ENCODE measurements at regions not wholly inside any gene's neighbourhood (a gene's known extent, or its start where the extent isn't known, plus 50 kb on each side); places are given as distances from the start of the nearest gene placed in this dataset.

DNA sequence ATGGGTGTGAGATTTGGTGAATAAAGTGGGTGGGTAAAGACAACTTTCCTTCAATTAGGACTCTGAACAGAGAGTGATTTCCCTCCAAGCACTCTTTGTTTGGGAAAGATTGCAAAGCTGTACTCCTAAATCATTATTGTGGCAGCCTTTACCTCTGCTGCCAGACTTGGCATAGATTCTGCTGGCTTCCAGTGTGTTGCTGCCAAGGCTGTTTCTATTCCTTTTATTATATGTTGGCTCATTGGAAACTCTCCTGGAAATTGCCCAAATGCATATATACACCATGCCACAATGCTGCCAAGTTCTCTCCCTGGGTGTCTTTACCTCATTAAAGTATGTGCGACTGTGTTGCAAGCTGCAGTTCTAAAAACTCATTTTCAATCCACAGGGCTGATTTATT is 668.0 kb downstream of the MRPL39 start:
- Histone ChIP-seq H3K27me3 (ENCODE audit: control insufficient read depth in 2 of 2, insufficient read depth in 2 of 2, low read length in 2 of 2) (no peaks in the 10 kb centered on the region), H3K4me1 (ENCODE audit: control insufficient read depth, extremely low read depth, insufficient read depth, low read length) (no peaks in the 10 kb centered on the region), H3K9me1 (replicated peaks; ENCODE audit: control insufficient read depth, extremely low read depth, insufficient read depth, low read length) (no peaks in the 10 kb centered on the region), H3K79me2 (ENCODE audit: control insufficient read depth, insufficient read depth, low read length) (no peaks in the 10 kb centered on the region), H3K4me2 (ENCODE audit: insufficient read depth, low read length) (no peak overlapping the region), H3K9ac (replicated peaks; ENCODE audit: extremely low read depth, insufficient read depth, low read length) (no peak overlapping the region), H3K36me3 (ENCODE audit: control insufficient read depth in 2 of 2, extremely low read depth in 1 of 2, insufficient read depth in 2 of 2, low read length in 2 of 2) (no peaks in the 10 kb centered on the region), H2AFZ (ENCODE audit: low read depth, low read length) (no peak overlapping the region), H3K9me3 (replicated peaks; ENCODE audit: control insufficient read depth, insufficient read depth, low read length) (peaks cover 2% of the 10 kb centered on the region), H3K27ac (ENCODE audit: insufficient read depth, low read depth, low read length) (no peak overlapping the region), H4K20me1 (replicated peaks; ENCODE audit: control insufficient read depth, extremely low read depth, insufficient read depth, low read length) (no peaks in the 10 kb centered on the region), H3K4me3 (replicated peaks in 1 of 3; ENCODE audit: insufficient read depth in 1 of 3, low read depth in 1 of 3, low read length in 3 of 3) (no peak overlapping the region)
- POLR2A ChIA-PET, result no interaction called here
- intact Hi-C loops (cut with micrococcal nuclease) (no loop called here), dilution Hi-C loops (cut with MboI; ENCODE audit: extremely low pct_ligation_motif_present, low sequenced_read_pairs) (no loop called here)
- TF ChIP-seq POLR2A (IDR thresholded peaks at IDR 0.05; ENCODE audit: low read depth, low read length) (no peak), POLR2AphosphoS5 (IDR thresholded peaks at IDR 0.05; ENCODE audit: insufficient read depth, low read depth, low read length) (no peak), MYC (IDR thresholded peaks at IDR 0.05; ENCODE audit: low read depth, low read length) (no peak), JUN (IDR thresholded peaks at IDR 0.05; ENCODE audit: borderline replicate concordance, insufficient read depth, insufficient read length, low read depth) (no peak), GATA2 (IDR thresholded peaks at IDR 0.05; ENCODE audit: insufficient read depth, insufficient read length, low read depth, low read length) (no peak), FOS (IDR thresholded peaks at IDR 0.05; ENCODE audit: borderline replicate concordance, insufficient read depth, low read length) (no peak), EZH2 (IDR thresholded peaks at IDR 0.05; ENCODE audit: borderline replicate concordance, low read depth, low read length, severe bottlenecking) (no peak)
- TF ChIP-seq, protein P1, sequence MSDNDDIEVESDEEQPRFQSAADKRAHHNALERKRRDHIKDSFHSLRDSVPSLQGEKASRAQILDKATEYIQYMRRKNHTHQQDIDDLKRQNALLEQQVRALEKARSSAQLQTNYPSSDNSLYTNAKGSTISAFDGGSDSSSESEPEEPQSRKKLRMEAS (IDR thresholded peaks at IDR 0.05; ENCODE audit: insufficient read depth, insufficient read length), result no peak
- TF ChIP-seq, protein P2, sequence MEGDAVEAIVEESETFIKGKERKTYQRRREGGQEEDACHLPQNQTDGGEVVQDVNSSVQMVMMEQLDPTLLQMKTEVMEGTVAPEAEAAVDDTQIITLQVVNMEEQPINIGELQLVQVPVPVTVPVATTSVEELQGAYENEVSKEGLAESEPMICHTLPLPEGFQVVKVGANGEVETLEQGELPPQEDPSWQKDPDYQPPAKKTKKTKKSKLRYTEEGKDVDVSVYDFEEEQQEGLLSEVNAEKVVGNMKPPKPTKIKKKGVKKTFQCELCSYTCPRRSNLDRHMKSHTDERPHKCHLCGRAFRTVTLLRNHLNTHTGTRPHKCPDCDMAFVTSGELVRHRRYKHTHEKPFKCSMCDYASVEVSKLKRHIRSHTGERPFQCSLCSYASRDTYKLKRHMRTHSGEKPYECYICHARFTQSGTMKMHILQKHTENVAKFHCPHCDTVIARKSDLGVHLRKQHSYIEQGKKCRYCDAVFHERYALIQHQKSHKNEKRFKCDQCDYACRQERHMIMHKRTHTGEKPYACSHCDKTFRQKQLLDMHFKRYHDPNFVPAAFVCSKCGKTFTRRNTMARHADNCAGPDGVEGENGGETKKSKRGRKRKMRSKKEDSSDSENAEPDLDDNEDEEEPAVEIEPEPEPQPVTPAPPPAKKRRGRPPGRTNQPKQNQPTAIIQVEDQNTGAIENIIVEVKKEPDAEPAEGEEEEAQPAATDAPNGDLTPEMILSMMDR (IDR thresholded peaks at IDR 0.05; ENCODE audit: extremely low read depth in 1 of 2, insufficient read depth in 1 of 2, low read depth in 1 of 2, low read length in 2 of 2), result no peak
- CTCF ChIA-PET, result no interaction called here
- BruUV-seq (replicated peaks), result no TSS peak
- DNase-seq (ENCODE audit: low read depth, low spot score) (no peak), FAIRE-seq (no peak)

All from endothelial cell of umbilical vein (primary cell).